CD14-positive monocyte (primary cell): ENCODE measurements at regions not wholly inside any gene's neighbourhood (a gene's known extent, or its start where the extent isn't known, plus 50 kb on each side); places are given as distances from the start of the nearest gene placed in this dataset.

Source experiments
- DNase-seq, 3 donors: peaks; one replicate each; pipeline ENCODE4 v3.0.0-alpha.2; 2011 to 2022
- H2AFZ ChIP-seq: 2 replicates; pipeline ENCODE4 v1.6.0; 2012; ENCODE audit warnings: mild to moderate bottlenecking, low read depth, low read length, inconsistent platforms; ENCODE audit not compliant: insufficient read depth, poor library complexity, severe bottlenecking
- H3K27ac ChIP-seq, 2 donors: 1 replicate in 1 of 2; 2 replicates in 1 of 2; pipeline ENCODE4 v1.5.1; 2012 to 2013; ENCODE audit warnings: low read length in 2 of 2, control low read depth in 1 of 2, inconsistent platforms in 1 of 2, low read depth in 1 of 2, mild to moderate bottlenecking in 1 of 2
- H3K27me3 ChIP-seq, 2 donors: one replicate each; pipeline versions ENCODE4 v1.6.0 to v1.6.1; 2011 to 2013; ENCODE audit warnings: low read length in 2 of 2; ENCODE audit not compliant: control insufficient read depth in 2 of 2, insufficient read depth in 2 of 2
- H3K36me3 ChIP-seq, 2 donors: replicated peaks in 1 of 2; 1 replicate in 1 of 2; 2 replicates in 1 of 2; pipeline versions ENCODE4 v1.5.1 to v1.6.1; 2012 to 2013; ENCODE audit warnings: low read length in 2 of 2, control low read depth in 1 of 2, inconsistent platforms in 1 of 2, mild to moderate bottlenecking in 1 of 2; ENCODE audit not compliant: insufficient read depth in 2 of 2, control insufficient read depth in 1 of 2
- H3K4me1 ChIP-seq, 2 donors: 1 replicate in 1 of 2; 2 replicates in 1 of 2; pipeline versions ENCODE4 v1.5.1 to v1.6.1; 2012 to 2013; ENCODE audit warnings: low read length in 2 of 2, control low read depth in 1 of 2, inconsistent platforms in 1 of 2, mild to moderate bottlenecking in 1 of 2, moderate library complexity in 1 of 2; ENCODE audit not compliant: insufficient read depth in 2 of 2, control insufficient read depth in 1 of 2
- H3K4me2 ChIP-seq: replicated peaks from 2 replicates; pipeline ENCODE3; 2012; ENCODE audit warnings: low read length, moderate library complexity, mild to moderate bottlenecking; ENCODE audit not compliant: poor library complexity, severe bottlenecking; ENCODE audit errors: extremely low read depth
- H3K4me3 ChIP-seq, 3 experiments: fragments of 200-600 bp in 1 of 3; sonication (generic) in 1 of 3; replicated peaks in 1 of 3; 1 replicate in 2 of 3; 2 replicates in 1 of 3; pipeline ENCODE4 v1.5.1; 2011 to 2013; ENCODE audit warnings: low read length in 3 of 3, mild to moderate bottlenecking in 3 of 3, control low read depth in 2 of 3, low read depth in 2 of 3, inconsistent platforms in 1 of 3, moderate library complexity in 1 of 3
- H3K79me2 ChIP-seq: 2 replicates; pipeline ENCODE4 v1.6.0; 2012; ENCODE audit warnings: mild to moderate bottlenecking, control low read depth, inconsistent platforms, low read length, moderate library complexity; ENCODE audit not compliant: insufficient read depth
- H3K9ac ChIP-seq: 2 replicates; pipeline ENCODE4 v1.6.0; 2017; ENCODE audit warnings: low read length, mild to moderate bottlenecking; ENCODE audit not compliant: insufficient read depth, poor library complexity, severe bottlenecking
- H3K9me3 ChIP-seq, 2 donors: replicated peaks in 1 of 2; 1 replicate in 1 of 2; 2 replicates in 1 of 2; pipeline versions ENCODE4 v1.5.1 to v1.6.1; 2012 to 2013; ENCODE audit warnings: low read length in 2 of 2, control low read depth in 1 of 2; ENCODE audit not compliant: control insufficient read depth in 1 of 2, insufficient read depth in 1 of 2
- H4K20me1 ChIP-seq: 2 replicates; pipeline ENCODE4 v1.6.0; 2012; ENCODE audit warnings: mild to moderate bottlenecking, low read length, control low read depth, moderate library complexity; ENCODE audit not compliant: insufficient read depth
- H3K27ac Mint-ChIP-seq, 7 donors: one replicate each; pipeline ENCODE4 v1.8.0; 2020; ENCODE audit warnings: mild to moderate bottlenecking in 7 of 7, mixed read lengths in 7 of 7, moderate library complexity in 6 of 7, inconsistent platforms in 2 of 7
- H3K27me3 Mint-ChIP-seq, 3 donors: one replicate each; pipeline ENCODE4 v1.8.0; 2021 to 2022; ENCODE audit warnings: low read depth in 3 of 3, mild to moderate bottlenecking in 3 of 3, mixed read lengths in 3 of 3, moderate library complexity in 3 of 3, inconsistent platforms in 1 of 3
- H3K36me3 Mint-ChIP-seq, 2 donors: one replicate each; pipeline ENCODE4 v1.8.0; 2020; ENCODE audit warnings: mixed read lengths in 2 of 2, inconsistent platforms in 1 of 2, mild to moderate bottlenecking in 1 of 2
- H3K4me1 Mint-ChIP-seq: one replicate; pipeline ENCODE4 v1.8.0; 2020; ENCODE audit warnings: mild to moderate bottlenecking, mixed read lengths
- H3K4me3 Mint-ChIP-seq, 2 donors: one replicate each; pipeline ENCODE4 v1.8.0; 2020; ENCODE audit warnings: mild to moderate bottlenecking in 2 of 2, mixed read lengths in 2 of 2, moderate library complexity in 1 of 2
- H3K9me3 Mint-ChIP-seq, 7 donors: one replicate each; pipeline ENCODE4 v1.8.0; 2020 to 2022; ENCODE audit warnings: mixed read lengths in 7 of 7, mild to moderate bottlenecking in 6 of 7, moderate library complexity in 6 of 7, inconsistent platforms in 2 of 7
- WGBS: methylation state at CpG from one replicate; pipeline ENCODE4 v1.1.5; 2013; ENCODE audit warnings: missing lambda C conversion rate; ENCODE audit not compliant: insufficient coverage; 5-methylcytosine and 5-hydroxymethylcytosine counted together
- intact Hi-C, 2 donors: fragments of 100-400 bp; cut with micrococcal nuclease; formaldehyde crosslinking; loops; one replicate each; pipeline versions ENCODE4 v1.15.0 to v1.15.1; 2023
- TF ChIP-seq, protein P1 (sequence below): fragments of 200-600 bp; IDR thresholded peaks from one replicate; pipeline ENCODE4 v1.8.0; 2022; ENCODE audit warnings: antibody characterized with exemption, mild to moderate bottlenecking

DNA sequence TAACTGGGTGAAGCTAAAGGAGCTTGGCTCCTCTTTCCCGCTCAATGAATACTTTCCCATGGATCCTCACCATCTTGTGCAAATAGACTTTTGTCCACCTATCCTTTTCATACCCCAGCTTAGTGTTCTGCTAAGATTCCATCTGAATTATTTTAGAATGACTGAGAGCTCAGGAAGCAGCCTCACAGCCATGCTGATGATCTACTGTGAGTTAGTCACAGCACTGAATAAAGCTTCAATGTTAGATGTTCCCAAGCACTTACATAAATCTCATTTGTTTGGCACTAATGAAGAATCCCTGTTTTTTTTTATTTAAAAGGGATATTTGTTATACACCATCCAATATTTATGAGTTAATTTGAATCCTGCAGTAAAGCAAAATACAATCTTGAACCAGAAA, 317.6 kb upstream of the TRPC7 start:
- H2AFZ ChIP-seq: no peak overlapping the region
- no CpG with 5 or more reads among the region's 1 CpG for WGBS
- Mint-ChIP-seq H3K27me3 (no peaks in the 10 kb centered on the region), H3K4me1 (no peaks in the 10 kb centered on the region), H3K27ac (no peak overlapping the region), H3K4me3 (no peak overlapping the region), H3K9me3 (peaks cover 0 to 10% (median 5%) of the 10 kb centered on the region in 7 donors), H3K36me3 (no peaks in the 10 kb centered on the region)
- H3K27ac ChIP-seq: no peak overlapping the region
- no peaks in the 10 kb centered on the region for H3K36me3 ChIP-seq
- H3K79me2 ChIP-seq: no peaks in the 10 kb centered on the region
- H3K4me1 ChIP-seq: no peaks in the 10 kb centered on the region
- H4K20me1 ChIP-seq: no peaks in the 10 kb centered on the region
- H3K4me3 ChIP-seq: no peak overlapping the region
- H3K4me2 ChIP-seq: no peak overlapping the region
- TF ChIP-seq, protein P1, sequence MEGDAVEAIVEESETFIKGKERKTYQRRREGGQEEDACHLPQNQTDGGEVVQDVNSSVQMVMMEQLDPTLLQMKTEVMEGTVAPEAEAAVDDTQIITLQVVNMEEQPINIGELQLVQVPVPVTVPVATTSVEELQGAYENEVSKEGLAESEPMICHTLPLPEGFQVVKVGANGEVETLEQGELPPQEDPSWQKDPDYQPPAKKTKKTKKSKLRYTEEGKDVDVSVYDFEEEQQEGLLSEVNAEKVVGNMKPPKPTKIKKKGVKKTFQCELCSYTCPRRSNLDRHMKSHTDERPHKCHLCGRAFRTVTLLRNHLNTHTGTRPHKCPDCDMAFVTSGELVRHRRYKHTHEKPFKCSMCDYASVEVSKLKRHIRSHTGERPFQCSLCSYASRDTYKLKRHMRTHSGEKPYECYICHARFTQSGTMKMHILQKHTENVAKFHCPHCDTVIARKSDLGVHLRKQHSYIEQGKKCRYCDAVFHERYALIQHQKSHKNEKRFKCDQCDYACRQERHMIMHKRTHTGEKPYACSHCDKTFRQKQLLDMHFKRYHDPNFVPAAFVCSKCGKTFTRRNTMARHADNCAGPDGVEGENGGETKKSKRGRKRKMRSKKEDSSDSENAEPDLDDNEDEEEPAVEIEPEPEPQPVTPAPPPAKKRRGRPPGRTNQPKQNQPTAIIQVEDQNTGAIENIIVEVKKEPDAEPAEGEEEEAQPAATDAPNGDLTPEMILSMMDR: no peak
- intact Hi-C loops: no loop called here
- DNase-seq: no peak
- H3K9me3 ChIP-seq: peaks cover 0 to 8% of the 10 kb centered on the region in 2 donors
- H3K9ac ChIP-seq: no peak overlapping the region
- H3K27me3 ChIP-seq: no peaks in the 10 kb centered on the region

DNA sequence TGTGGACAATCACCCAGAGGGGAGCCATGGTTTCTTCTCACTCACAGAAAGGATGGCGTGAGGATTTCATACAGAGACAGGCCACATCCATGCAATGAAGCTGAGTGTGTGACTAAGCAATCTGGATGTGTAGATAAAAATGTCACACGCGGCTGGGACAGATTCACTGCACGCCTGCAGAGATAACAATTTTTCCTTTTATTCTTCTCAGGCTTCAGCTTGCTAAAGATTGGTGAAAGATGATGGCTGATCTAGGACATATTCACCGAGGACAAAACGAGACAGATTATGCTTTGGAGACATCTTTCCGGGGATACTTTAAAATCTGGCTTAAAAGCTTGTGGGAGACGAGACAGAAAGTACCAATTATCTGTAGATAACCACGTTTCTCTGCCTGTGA, 313.9 kb upstream of the TRPC7 start:
- H3K36me3 ChIP-seq: no peaks in the 10 kb centered on the region
- H3K9ac ChIP-seq: no peak overlapping the region
- peaks cover 0 to 2% (median 0%) of the 10 kb centered on the region in 3 donors for H3K27me3 Mint-ChIP-seq
- H3K36me3 Mint-ChIP-seq: no peaks in the 10 kb centered on the region
- no peaks in the 10 kb centered on the region for H3K79me2 ChIP-seq
- TF ChIP-seq, protein P1: no peak
- no peaks in the 10 kb centered on the region for H3K4me1 ChIP-seq
- peaks cover 0 to 2% (median 0%) of the 10 kb centered on the region in 7 donors for H3K9me3 Mint-ChIP-seq
- 73% methylated on average over 2 of the region's 9 CpGs for WGBS
- DNase-seq: no peak
- no peak overlapping the region for H3K4me3 Mint-ChIP-seq
- intact Hi-C loops: no loop called here
- H3K27ac Mint-ChIP-seq: no peak overlapping the region
- no peaks in the 10 kb centered on the region for H3K27me3 ChIP-seq
- H3K9me3 ChIP-seq: no peaks in the 10 kb centered on the region
- H2AFZ ChIP-seq: no peak overlapping the region
- H3K4me2 ChIP-seq: no peak overlapping the region
- H3K27ac ChIP-seq: no peak overlapping the region
- H4K20me1 ChIP-seq: no peaks in the 10 kb centered on the region
- H3K4me3 ChIP-seq: no peak overlapping the region
- H3K4me1 Mint-ChIP-seq: no peaks in the 10 kb centered on the region
